ENCODE measurements at regions not wholly inside any gene's neighbourhood (a gene's known extent, or its start where the extent isn't known, plus 50 kb on each side); places are given as distances from the start of the nearest gene placed in this dataset.

DNA sequence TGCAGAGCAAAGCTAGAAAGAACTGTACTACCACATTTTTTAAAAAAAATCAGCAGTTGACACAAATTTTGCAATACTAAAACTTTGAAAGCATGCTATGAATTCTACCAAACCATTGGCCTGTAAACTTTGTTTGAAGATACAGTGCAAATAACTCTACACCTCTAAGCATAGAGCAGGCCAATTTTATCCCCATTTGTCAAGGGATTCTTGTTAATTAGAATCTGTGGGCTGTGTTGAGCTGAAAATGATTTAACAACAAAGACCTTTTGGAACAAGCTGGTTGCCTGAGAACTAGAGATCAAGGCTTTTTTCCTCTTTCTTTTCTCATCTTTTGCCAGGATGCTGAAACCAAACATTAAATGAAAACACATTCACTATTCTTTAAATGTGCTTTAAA lies 886.0 kb upstream of the CDH2 start (continued):
- no peak for TF ChIP-seq ZNF335 (tag by site-specific recombination; conservative IDR thresholded peaks at IDR 0.05)
- TF ChIP-seq, protein P1, sequence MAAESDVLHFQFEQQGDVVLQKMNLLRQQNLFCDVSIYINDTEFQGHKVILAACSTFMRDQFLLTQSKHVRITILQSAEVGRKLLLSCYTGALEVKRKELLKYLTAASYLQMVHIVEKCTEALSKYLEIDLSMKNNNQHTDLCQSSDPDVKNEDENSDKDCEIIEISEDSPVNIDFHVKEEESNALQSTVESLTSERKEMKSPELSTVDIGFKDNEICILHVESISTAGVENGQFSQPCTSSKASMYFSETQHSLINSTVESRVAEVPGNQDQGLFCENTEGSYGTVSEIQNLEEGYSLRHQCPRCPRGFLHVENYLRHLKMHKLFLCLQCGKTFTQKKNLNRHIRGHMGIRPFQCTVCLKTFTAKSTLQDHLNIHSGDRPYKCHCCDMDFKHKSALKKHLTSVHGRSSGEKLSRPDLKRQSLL (tag by site-specific recombination; IDR thresholded peaks at IDR 0.05) = no peak
- TF ChIP-seq ZIC2 (tag by site-specific recombination; IDR thresholded peaks at IDR 0.05) = no peak
- TF ChIP-seq ZNF394 (tag by site-specific recombination; IDR thresholded peaks at IDR 0.05; ENCODE audit: borderline replicate concordance) = no peak
- TF ChIP-seq HOXD13 (CRISPR knock-in tag; IDR thresholded peaks at IDR 0.05; ENCODE audit: borderline replicate concordance) = no peak
- TF ChIP-seq TCF7L2 (IDR thresholded peaks at IDR 0.05; ENCODE audit: borderline replicate concordance, low read depth, low read length) = no peak
- no peak for TF ChIP-seq ZNF37A (tag by site-specific recombination; IDR thresholded peaks at IDR 0.05)

DNA sequence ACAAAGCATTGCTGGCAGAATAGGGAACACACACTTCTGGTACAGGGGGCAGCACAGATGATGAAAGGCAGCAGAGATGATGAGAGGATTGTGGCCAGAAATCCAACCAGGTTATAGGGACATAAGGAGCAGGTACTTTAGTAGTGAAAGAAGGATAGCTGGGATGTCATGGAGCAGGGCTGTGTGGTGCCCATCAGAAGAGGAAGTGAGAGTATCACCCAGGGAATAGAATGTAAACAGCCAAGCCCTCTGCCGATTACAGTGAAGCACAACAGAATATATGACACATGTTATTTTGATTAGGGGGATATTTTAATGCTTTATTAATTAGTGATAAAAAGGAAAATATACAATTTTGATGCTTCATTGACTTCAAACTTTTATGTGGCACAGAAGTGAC lies 883.4 kb upstream of the CDH2 start:
- Histone ChIP-seq H3K4me1 (ENCODE audit: control insufficient read depth, insufficient read depth, low read length) (0 out of 2 replicates have a peak, but pooled peaks cover 3% of the 10 kb centered on the region), H3K4me3 (ENCODE audit: low read depth, low read length) (no peak overlapping the region), H3K27ac (ENCODE audit: extremely low read depth, low read depth, low read length) (no peak overlapping the region), H3K9me3 (ENCODE audit: control insufficient read depth, insufficient read depth, low read depth, low read length) (no peaks in the 10 kb centered on the region), H3K36me3 (ENCODE audit: control insufficient read depth in 2 of 2, insufficient read depth in 1 of 2, low read length in 2 of 2) (no peaks in the 10 kb centered on the region)
- POLR2A ChIA-PET = no interaction called here
- TF ChIP-seq ZNF837 (tag by site-specific recombination; IDR thresholded peaks at IDR 0.05) = no peak
- TF ChIP-seq, protein P2, sequence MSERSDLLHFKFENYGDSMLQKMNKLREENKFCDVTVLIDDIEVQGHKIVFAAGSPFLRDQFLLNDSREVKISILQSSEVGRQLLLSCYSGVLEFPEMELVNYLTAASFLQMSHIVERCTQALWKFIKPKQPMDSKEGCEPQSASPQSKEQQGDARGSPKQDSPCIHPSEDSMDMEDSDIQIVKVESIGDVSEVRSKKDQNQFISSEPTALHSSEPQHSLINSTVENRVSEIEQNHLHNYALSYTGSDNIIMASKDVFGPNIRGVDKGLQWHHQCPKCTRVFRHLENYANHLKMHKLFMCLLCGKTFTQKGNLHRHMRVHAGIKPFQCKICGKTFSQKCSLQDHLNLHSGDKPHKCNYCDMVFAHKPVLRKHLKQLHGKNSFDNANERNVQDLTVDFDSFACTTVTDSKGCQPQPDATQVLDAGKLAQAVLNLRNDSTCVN (tag by site-specific recombination; optimal IDR thresholded peaks at IDR 0.05) = no peak
- TF ChIP-seq ZNF549 (tag by site-specific recombination; IDR thresholded peaks at IDR 0.05) = no peak
- TF ChIP-seq ZNF404 (tag by site-specific recombination; IDR thresholded peaks at IDR 0.05) = no peak
- no peak for TF ChIP-seq ZSCAN23 (tag by site-specific recombination; IDR thresholded peaks at IDR 0.05)
- TF ChIP-seq ZNF76 (tag by site-specific recombination; IDR thresholded peaks at IDR 0.05; ENCODE audit: borderline replicate concordance, low read depth) = no peak
- no peak for TF ChIP-seq ZBTB17 (tag by site-specific recombination; IDR thresholded peaks at IDR 0.05)
- no peak for TF ChIP-seq OSR2 (tag by site-specific recombination; IDR thresholded peaks at IDR 0.05)
- no peak for TF ChIP-seq ZNF37A (tag by site-specific recombination; IDR thresholded peaks at IDR 0.05)
- TF ChIP-seq ZNF211 (tag by site-specific recombination; IDR thresholded peaks at IDR 0.05; ENCODE audit: low read depth) = no peak
- TF ChIP-seq, protein P3, sequence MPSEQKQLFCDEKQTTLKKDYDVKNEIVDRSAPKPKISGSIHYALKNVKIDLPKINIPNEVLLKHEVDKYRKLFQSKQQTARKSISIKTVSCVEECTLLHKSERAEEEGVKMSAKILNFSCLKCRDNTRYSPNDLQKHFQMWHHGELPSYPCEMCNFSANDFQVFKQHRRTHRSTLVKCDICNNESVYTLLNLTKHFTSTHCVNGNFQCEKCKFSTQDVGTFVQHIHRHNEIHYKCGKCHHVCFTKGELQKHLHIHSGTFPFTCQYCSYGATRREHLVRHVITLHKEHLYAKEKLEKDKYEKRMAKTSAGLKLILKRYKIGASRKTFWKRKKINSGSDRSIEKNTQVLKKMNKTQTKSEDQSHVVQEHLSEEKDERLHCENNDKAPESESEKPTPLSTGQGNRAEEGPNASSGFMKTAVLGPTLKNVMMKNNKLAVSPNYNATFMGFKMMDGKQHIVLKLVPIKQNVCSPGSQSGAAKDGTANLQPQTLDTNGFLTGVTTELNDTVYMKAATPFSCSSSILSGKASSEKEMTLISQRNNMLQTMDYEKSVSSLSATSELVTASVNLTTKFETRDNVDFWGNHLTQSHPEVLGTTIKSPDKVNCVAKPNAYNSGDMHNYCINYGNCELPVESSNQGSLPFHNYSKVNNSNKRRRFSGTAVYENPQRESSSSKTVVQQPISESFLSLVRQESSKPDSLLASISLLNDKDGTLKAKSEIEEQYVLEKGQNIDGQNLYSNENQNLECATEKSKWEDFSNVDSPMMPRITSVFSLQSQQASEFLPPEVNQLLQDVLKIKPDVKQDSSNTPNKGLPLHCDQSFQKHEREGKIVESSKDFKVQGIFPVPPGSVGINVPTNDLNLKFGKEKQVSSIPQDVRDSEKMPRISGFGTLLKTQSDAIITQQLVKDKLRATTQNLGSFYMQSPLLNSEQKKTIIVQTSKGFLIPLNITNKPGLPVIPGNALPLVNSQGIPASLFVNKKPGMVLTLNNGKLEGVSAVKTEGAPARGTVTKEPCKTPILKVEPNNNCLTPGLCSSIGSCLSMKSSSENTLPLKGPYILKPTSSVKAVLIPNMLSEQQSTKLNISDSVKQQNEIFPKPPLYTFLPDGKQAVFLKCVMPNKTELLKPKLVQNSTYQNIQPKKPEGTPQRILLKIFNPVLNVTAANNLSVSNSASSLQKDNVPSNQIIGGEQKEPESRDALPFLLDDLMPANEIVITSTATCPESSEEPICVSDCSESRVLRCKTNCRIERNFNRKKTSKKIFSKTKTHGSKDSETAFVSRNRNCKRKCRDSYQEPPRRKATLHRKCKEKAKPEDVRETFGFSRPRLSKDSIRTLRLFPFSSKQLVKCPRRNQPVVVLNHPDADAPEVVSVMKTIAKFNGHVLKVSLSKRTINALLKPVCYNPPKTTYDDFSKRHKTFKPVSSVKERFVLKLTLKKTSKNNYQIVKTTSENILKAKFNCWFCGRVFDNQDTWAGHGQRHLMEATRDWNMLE (tag by site-specific recombination; conservative IDR thresholded peaks at IDR 0.05; ENCODE audit: low read depth) = no peak
- CTCF ChIA-PET = interaction anchor here (0.5 kb wide), 1 partner anchor 79 kb away, joined by 3 read pairs; no protein-coding TSS in a partner anchor

DNA sequence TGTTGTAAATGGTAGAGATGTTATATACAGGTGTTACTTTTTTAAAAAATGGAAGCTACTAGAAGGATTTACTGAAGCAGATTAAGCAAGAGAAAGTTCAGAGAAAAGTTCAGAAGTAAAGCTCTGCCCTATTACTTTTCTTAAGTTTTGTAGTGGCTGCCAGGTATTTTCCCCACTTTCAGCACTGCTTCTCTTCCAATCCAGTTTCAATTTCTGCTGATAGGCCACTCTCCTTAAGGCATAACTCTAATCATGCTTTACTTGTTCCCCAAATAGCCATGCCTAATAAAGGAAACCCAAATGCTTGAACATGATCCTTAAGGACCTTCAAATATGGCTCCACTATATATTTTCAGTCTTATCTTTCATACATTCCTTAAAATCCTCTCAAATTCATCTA lies 880.8 kb upstream of the CDH2 start:
- Histone ChIP-seq H3K27ac (ENCODE audit: extremely low read depth, low read depth, low read length) (no peak overlapping the region), H3K36me3 (ENCODE audit: control insufficient read depth in 2 of 2, insufficient read depth in 1 of 2, low read length in 2 of 2) (no peaks in the 10 kb centered on the region), H3K4me3 (ENCODE audit: low read depth, low read length) (no peak overlapping the region), H3K4me1 (ENCODE audit: control insufficient read depth, insufficient read depth, low read length) (no peaks in the 10 kb centered on the region), H3K9me3 (ENCODE audit: control insufficient read depth, insufficient read depth, low read depth, low read length) (no peaks in the 10 kb centered on the region)
- POLR2A ChIA-PET = no interaction called here
- CTCF ChIA-PET = no interaction called here
- TF ChIP-seq, protein P4, sequence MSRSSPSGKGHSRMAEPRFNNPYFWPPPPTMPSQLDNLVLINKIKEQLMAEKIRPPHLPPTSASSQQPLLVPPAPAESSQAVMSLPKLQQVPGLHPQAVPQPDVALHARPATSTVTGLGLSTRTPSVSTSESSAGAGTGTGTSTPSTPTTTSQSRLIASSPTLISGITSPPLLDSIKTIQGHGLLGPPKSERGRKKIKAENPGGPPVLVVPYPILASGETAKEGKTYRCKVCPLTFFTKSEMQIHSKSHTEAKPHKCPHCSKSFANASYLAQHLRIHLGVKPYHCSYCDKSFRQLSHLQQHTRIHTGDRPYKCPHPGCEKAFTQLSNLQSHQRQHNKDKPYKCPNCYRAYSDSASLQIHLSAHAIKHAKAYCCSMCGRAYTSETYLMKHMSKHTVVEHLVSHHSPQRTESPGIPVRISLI (tag by site-specific recombination; IDR thresholded peaks at IDR 0.05) = no peak
- TF ChIP-seq, protein P2 (tag by site-specific recombination; optimal IDR thresholded peaks at IDR 0.05) = no peak
- TF ChIP-seq KLF10 (tag by site-specific recombination; IDR thresholded peaks at IDR 0.05) = no peak
- no peak for TF ChIP-seq ZBTB7A (tag by site-specific recombination; IDR thresholded peaks at IDR 0.05; ENCODE audit: low read depth)
- TF ChIP-seq GLI4 (tag by site-specific recombination; IDR thresholded peaks at IDR 0.05) = no peak
- TF ChIP-seq, protein P5, sequence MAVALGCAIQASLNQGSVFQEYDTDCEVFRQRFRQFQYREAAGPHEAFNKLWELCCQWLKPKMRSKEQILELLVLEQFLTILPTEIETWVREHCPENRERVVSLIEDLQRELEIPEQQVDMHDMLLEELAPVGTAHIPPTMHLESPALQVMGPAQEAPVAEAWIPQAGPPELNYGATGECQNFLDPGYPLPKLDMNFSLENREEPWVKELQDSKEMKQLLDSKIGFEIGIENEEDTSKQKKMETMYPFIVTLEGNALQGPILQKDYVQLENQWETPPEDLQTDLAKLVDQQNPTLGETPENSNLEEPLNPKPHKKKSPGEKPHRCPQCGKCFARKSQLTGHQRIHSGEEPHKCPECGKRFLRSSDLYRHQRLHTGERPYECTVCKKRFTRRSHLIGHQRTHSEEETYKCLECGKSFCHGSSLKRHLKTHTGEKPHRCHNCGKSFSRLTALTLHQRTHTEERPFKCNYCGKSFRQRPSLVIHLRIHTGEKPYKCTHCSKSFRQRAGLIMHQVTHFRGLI (tag by site-specific recombination; IDR thresholded peaks at IDR 0.05) = no peak
